ENCODE measurements at regions not wholly inside any gene's neighbourhood (a gene's known extent, or its start where the extent isn't known, plus 50 kb on each side); places are given as distances from the start of the nearest gene placed in this dataset.
"Not testable (repeated sequence)": the region's sequence is repeated elsewhere in the genome, so short reads cannot be mapped to it uniquely, and the experiment has no call there.

GRCh38 chr6:137545073-137545472 is 50.9 kb upstream of the OLIG3 start:
- DNase-seq (ENCODE audit: low read depth) = no peak

- no peak for DNase-seq (ENCODE audit: low read depth)
These were observed 53.0 kb upstream of the OLIG3 start for GRCh38 chr6:137547186-137547585.

- no peak for DNase-seq (ENCODE audit: low read depth)
These were observed 53.4 kb upstream of the OLIG3 start for GRCh38 chr6:137547601-137548000.

GRCh38 chr6:137549106-137549505 is 54.9 kb upstream of the OLIG3 start:
- DNase-seq (ENCODE audit: low read depth) = no peak

- DNase-seq (ENCODE audit: low read depth) = no peak
These were observed 56.3 kb upstream of the OLIG3 start for GRCh38 chr6:137550535-137550934.

- DNase-seq (ENCODE audit: low read depth) = no peak
These were observed 58.0 kb upstream of the OLIG3 start for GRCh38 chr6:137552146-137552545.

GRCh38 chr6:137552809-137553208 is 58.6 kb upstream of the OLIG3 start:
- no peak for DNase-seq (ENCODE audit: low read depth)

- not testable (repeated sequence) for DNase-seq (ENCODE audit: low read depth)
These were observed 65.5 kb upstream of the OLIG3 start for GRCh38 chr6:137559521-137560183.

- DNase-seq (ENCODE audit: low read depth) = no peak
These were observed 66.0 kb upstream of the OLIG3 start for GRCh38 chr6:137560184-137560563.

GRCh38 chr6:137568067-137568466 is 73.9 kb upstream of the OLIG3 start:
- no peak for DNase-seq (ENCODE audit: low read depth)

GRCh38 chr6:137570393-137570792 is 76.2 kb upstream of the OLIG3 start:
- DNase-seq (ENCODE audit: low read depth) = no peak

GRCh38 chr6:137571854-137572253 is 77.7 kb upstream of the OLIG3 start:
- peak; percentile 31 for DNase-seq (ENCODE audit: low read depth)

- no peak for DNase-seq (ENCODE audit: low read depth)
These were observed 79.5 kb upstream of the OLIG3 start for GRCh38 chr6:137573739-137574138.

- no peak for DNase-seq (ENCODE audit: low read depth)
These were observed 85.4 kb upstream of the OLIG3 start for GRCh38 chr6:137579612-137580011.

GRCh38 chr6:137581019-137581707 is 87.0 kb upstream of the OLIG3 start:
- DNase-seq (ENCODE audit: low read depth) = no peak

- not testable (repeated sequence) for DNase-seq (ENCODE audit: low read depth)
These were observed 89.3 kb upstream of the OLIG3 start for GRCh38 chr6:137583519-137583918.

GRCh38 chr6:137588472-137588871 is 94.3 kb upstream of the OLIG3 start:
- DNase-seq (ENCODE audit: low read depth) = no peak

- peak; percentile 9 for DNase-seq (ENCODE audit: low read depth)
These were observed 95.1 kb upstream of the OLIG3 start for GRCh38 chr6:137589067-137589848.

GRCh38 chr6:137590684-137591083 is 96.5 kb upstream of the OLIG3 start:
- DNase-seq (ENCODE audit: low read depth) = no peak

- no peak for DNase-seq (ENCODE audit: low read depth)
These were observed 107.3 kb upstream of the OLIG3 start for GRCh38 chr6:137601471-137601870.

- DNase-seq (ENCODE audit: low read depth) = no peak
These were observed 108.4 kb upstream of the OLIG3 start for GRCh38 chr6:137602313-137603197.

- no peak for DNase-seq (ENCODE audit: low read depth)
These were observed 116.5 kb upstream of the OLIG3 start for GRCh38 chr6:137610702-137611101.

Measured in stimulated activated CD8-positive, alpha-beta memory T cell treated with anti-CD3 and anti-CD28 coated beads, Interleukin-4, amount 100 ng/mL, for 24 hours (primary cell).